Left colon (tissue), 2 donors: ENCODE measurements at regions not wholly inside any gene's neighbourhood (a gene's known extent, or its start where the extent isn't known, plus 50 kb on each side); places are given as distances from the start of the nearest gene placed in this dataset.

Experiments used
- ATAC-seq: fragments of 200-7000 bp; cut with Tn5 transposase; one replicate; pipeline ENCODE4 v1.9.1; 2020; ENCODE audit warnings: mild to moderate bottlenecking, moderate library complexity
- DNase-seq, 2 donors: peaks; one replicate each; pipeline ENCODE4 v3.0.0-alpha.2; 2020
- intact Hi-C, 2 donors: fragments of 100-400 bp; cut with DNase I in 1 of 2; cut with micrococcal nuclease in 1 of 2; formaldehyde crosslinking; loops; one replicate each; pipeline versions ENCODE4 v1.11.2 to v1.14.0; 2022; cut with DNase I, micrococcal nuclease
- donor health status: DM: no; HTN: no; CAD: no.
- donor health status: DM: yes; HTN: yes; CAD: no.

GRCh38 chr3:194852831-194853508 is 167.3 kb downstream of the FAM43A start:
- DNase-seq: no peak
- ATAC-seq: no peak
- intact Hi-C loops: no loop called here

DNA sequence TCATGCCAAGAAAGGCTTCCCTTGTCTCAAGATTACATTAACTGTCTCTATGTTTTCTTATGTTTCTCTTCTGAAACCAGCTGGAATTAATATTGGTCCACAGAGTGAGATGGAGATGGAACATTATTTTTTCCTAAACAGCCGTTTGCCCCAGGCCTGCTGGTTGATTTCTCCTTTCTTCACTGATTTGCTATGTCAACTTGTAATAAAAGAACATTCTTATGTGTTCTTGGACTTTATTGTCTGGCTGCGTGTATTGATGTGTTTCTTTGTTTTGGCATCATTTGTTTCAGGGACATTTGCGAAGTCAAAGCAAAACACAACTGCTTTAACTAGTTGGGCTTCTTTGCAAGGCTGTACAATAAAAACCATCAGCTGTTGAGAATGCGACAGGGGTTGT is 168.5 kb downstream of the FAM43A start:
- intact Hi-C loops: no loop called here
- ATAC-seq: no peak
- no peak for DNase-seq

GRCh38 chr3:194854659-194855390 is 169.1 kb downstream of the FAM43A start:
- DNase-seq (peak in 1 of 2 donors; percentile 49), ATAC-seq (peak; percentile 94)
- intact Hi-C loops: no loop called here

DNA sequence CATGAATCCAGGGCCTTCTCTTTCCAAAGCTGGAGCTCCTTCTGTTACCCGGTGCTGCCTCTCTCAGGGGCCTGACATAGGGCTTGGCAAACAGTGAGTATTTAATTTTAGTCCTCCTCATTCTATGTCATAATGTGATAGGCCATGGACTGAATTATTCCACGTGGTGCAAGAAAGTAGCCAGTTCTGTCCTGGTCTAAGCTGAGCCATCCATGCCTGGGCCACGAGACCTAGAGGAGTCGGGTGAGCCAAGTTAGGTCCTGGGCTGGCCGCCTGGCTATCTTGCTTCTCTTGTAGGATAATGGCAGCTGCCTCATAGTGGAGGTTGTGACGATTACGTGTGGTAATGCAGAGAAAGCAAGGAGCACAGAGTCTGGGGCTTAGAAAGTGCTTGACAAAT is 170.6 kb downstream of the FAM43A start:
- intact Hi-C loops: no loop called here
- ATAC-seq: no peak
- DNase-seq: no peak

DNA sequence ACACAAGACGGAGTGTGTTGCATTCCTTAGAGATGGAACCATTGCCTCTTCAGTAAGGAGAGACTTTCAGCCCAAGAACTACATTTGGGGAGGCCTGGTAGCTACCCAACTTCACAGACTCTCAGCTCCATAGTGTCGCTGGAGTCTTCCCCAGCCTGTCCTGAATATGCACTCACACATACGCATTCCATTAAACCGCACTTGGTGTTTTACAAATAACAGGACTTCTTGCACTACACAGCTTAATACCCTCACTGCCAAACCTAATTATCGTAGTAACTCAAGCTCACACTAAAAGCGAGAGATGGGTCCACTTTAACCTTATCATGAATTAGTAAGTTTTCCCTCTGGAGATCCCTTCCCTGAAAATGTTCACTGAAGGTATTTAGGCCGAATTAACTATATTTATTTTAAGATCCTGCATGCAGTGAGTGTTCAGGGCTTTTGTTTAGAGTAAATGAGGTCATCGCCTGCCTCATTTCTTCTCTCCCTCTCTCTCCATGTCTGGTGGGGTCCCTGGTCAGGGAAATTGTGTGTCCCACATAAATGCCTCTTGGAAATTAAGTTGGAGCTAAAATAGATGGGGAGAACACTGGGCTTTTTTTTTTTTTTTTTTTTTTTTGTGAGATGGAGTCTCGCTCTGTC is 171.9 kb downstream of the FAM43A start:
- intact Hi-C loops: no loop called here
- no peak for DNase-seq
- no peak for ATAC-seq

- ATAC-seq (peak; percentile 50), DNase-seq (no peak)
- intact Hi-C loops: no loop called here
Observed at GRCh38 chr3:194858382-194858781, 172.7 kb downstream of the FAM43A start.

- intact Hi-C loops: no loop called here
- ATAC-seq: no peak
- DNase-seq: no peak
Observed at GRCh38 chr3:194860725-194861124, 175.0 kb downstream of the FAM43A start.

- DNase-seq: no peak
- no peak for ATAC-seq
- intact Hi-C loops: no loop called here
Observed at GRCh38 chr3:194861375-194861774, 175.7 kb downstream of the FAM43A start.

DNA sequence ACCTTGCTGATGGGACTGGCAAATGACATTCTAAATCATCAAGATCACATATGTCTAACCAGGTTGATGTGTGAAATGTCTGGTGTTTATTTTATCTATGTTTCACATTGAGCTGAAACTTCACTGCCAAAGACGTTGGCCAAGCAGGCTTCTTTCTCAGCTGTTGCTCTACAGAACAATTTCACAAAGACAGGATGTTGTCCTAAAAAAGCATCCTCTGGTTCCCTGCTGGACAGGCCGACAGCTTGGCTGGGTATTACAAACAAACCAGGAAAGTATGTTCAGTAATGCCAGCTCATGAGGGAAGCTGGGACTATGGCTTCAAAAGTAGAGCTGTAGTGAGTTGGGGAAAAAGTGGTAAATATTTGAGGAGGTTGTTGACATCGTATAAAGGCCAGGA is 179.4 kb downstream of the FAM43A start:
- DNase-seq (peak in 1 of 2 donors; percentile 13), ATAC-seq (no peak)
- intact Hi-C loops: no loop called here

DNA sequence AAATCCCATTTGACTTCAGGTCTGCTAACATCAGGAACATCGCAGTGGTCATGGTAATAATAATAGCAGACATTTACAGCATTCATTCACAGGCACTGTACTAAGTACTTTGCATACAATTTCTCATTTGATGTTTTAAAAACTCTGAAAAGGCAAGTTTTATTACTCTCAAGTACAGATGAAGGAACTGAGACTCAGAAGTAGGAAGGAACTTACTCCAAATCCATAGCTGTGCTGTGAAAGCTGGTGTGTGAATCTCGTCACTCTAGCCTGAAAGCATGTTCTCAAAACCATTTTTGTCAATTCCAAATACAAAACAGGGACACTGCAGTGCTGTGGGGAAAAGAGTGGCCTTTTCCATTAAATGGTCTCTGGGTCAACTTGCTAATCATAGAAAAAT is 179.9 kb downstream of the FAM43A start:
- ATAC-seq (no peak), DNase-seq (no peak)
- intact Hi-C loops: no loop called here

DNA sequence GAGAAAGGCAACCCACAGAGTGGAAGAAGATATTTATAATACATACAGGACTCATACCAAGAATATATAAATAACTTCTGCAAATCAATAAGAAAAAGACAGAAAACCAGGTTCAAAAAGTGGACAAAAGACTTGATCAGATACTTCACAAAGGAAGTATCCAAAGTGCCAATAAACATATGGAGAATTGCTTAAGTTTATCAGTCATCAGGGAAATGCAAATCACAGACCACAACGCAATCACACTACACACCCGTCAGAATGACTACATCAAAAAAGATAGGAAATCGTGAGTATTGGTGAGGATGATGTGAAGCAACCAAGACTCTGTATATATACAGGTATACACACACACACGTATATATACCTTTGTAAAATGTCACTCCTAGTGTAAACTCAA is 180.6 kb downstream of the FAM43A start:
- DNase-seq (no peak), ATAC-seq (no peak)
- intact Hi-C loops: no loop called here

DNA sequence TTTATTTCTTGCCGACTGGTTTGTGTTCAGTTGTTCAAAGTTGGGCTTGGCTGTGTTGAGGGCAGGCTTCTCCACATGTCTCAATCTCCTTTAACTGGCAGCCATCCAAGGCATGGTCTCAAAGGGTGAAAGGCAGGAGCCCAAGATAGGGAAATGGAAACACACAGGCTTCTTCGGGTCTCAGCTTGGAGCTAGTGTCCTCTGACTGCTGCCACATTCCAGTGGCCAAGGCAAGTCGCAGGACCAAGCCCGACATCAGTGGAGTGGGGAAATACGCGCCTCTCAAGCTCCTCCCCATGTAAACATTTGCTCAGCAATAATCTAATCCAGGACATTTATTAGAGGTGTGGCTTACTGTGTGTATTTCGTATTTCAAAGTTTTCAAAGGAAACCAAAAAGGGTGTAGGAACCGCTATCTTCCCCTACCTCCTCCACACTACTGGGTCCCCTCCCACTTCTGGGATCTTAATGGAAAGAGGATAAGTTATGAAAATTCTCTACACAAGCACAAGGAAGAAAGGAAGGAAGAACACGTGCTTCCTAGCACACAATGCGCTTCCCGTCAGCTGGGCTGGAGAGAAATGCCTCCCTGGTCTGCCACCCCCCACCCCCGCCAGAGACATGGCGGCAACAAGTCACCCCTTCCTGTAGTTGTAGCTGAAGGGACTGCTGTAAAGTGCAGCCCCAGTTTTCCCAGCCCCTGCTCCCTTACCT is 181.7 kb downstream of the FAM43A start:
- intact Hi-C loops: no loop called here
- DNase-seq (peak; percentile 51 to 70), ATAC-seq (peak; percentile 48)

DNA sequence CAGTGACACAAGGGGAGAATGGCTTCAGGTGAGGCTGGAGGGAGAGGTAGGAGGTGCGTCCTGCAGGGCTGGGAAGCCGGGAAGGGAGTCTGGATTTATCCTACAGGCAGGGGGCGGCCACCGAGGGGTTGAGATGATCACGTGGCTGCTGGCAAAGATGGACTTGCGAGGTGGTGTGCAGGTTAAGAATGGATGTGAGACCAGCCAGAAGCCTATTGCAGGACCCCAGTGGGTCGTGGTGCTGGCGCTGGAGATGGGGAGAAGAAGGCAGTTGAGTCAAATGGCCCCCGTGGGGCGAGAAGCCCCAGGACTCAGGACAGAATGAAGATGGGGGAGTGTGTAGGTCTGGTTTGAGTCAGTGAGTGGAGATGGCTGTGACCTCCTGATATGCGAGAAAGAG is 183.1 kb downstream of the FAM43A start:
- ATAC-seq: no peak
- intact Hi-C loops: no loop called here
- DNase-seq: no peak

DNA sequence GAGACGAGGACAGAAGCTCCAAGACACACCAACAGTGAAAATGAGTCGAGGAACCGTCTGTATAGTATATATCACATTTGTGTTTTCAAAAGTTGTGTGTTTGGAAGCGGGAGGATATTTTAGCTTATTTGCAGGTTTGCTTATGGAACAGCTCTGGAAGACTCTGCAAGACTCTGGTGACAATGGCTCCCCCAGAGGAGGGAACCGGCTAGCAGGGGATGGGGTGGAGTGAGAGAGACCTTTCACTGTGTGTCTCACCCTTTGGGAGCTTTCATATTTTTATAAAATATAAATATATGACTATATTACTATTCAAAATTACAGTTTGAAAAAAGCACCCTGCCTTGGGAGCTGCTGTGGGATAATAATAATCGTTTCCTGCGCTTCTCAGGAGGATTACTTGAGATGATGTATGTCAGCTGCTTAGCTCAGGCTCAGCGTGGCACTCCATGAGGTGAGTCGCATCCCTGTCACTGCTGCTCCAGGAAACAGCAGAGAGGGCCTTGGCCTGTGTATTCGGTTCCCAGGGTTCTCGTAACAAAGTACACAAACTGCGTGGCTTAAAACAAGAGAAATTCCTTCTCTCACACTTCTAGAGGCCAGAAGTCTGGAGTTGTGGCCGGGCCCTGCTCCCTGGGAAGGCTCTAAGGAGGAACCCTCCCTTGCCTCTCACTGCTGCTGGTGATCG is 183.9 kb downstream of the FAM43A start:
- ATAC-seq (no peak), DNase-seq (no peak)
- intact Hi-C loops: no loop called here

DNA sequence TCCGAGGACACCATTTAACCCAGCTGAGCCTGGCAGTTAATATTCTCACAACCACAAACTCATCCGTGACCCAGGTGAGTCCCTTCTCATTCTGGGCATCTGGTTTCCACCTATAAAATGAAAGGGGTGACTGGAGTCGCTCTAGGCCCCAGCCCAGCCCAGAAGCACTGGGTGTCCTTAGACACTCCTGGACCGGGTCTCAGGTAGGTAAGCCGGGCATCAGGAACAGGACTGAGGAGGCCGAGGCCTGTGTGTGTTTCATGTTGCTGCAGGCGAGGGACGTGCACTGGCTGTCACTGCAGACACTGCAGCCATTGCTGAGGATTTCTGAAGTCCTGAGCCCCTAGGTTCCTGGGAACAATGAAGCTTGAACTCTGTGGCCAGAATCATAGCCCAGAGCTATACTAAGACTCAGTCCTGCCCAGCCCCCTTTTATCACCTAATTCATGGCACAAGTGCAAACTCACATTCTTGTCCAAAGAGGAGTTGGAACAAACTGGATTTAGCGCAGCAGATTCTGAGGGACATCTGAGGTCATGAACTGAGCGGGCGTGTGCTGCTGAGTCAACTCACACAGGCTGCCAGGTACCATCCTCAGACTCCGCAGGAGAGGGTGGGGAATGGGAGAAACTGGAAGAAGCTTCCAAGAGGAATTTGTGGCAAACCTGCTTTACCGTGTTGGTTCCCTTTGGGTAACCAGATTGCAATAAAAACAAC is 184.9 kb downstream of the FAM43A start:
- peak; percentile 51 for ATAC-seq
- peak; percentile 43 to 83 for DNase-seq
- intact Hi-C loops: no loop called here

GRCh38 chr3:194871143-194871863 is 185.6 kb downstream of the FAM43A start:
- DNase-seq (peak; percentile 80 to 94), ATAC-seq (peak; percentile 78)
- intact Hi-C loops: no loop called here

GRCh38 chr3:194871864-194872668 is 186.4 kb downstream of the FAM43A start:
- intact Hi-C loops: no loop called here
- ATAC-seq (peak; percentile 62), DNase-seq (peak; percentile 48 to 82)
